Loucy (cell line): ENCODE measurements at regions not wholly inside any gene's neighbourhood (a gene's known extent, or its start where the extent isn't known, plus 50 kb on each side); places are given as distances from the start of the nearest gene placed in this dataset.

Experiments used
- CTCF ChIP-seq: fragments of 200-600 bp; sonication (generic); conservative IDR thresholded peaks from 2 replicates; pipeline ENCODE4 v1.5.1; 2014; ENCODE audit warnings: mild to moderate bottlenecking, antibody characterized with exemption, low read length
- EZH2phosphoT487 ChIP-seq: fragments of 200-600 bp; IDR thresholded peaks from 2 replicates; pipeline ENCODE4 v1.6.1; 2018; ENCODE audit warnings: antibody characterized with exemption, mild to moderate bottlenecking, moderate library complexity, borderline replicate concordance

- no peak for TF ChIP-seq CTCF
- TF ChIP-seq EZH2phosphoT487: no peak
These were observed 163.6 kb upstream of the TMPO start for GRCh38 chr12:98351784-98352183.
